GM21360 (cell line): ENCODE measurements at regions not wholly inside any gene's neighbourhood (a gene's known extent, or its start where the extent isn't known, plus 50 kb on each side); places are given as distances from the start of the nearest gene placed in this dataset.

Source experiments
- ATAC-seq: cut with Tn5 transposase; IDR thresholded peaks from one replicate; pipeline ENCODE4 v1.9.1; 2021; ENCODE audit warnings: mild to moderate bottlenecking, moderate library complexity; ENCODE audit not compliant: unreplicated experiment

DNA sequence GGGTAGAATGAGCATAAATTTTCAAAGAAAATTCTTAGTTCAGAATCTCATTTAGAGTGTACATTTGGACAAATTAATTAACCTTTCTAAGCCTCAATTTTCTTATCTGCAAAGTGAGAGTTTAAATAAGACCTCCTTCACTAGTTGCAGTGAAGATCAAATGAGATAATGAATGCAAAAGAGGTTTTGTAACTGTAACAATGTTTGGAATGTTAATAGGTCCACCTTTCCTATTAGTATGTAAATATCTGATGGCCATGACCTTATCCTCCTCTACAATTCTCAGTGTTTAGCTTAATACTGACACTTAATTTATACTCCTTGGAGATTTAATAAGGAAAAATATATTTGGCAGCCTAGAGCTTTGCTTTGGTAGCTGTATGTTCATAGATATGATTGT lies 138.8 kb downstream of the GABRG1 start:
- no peak for ATAC-seq

DNA sequence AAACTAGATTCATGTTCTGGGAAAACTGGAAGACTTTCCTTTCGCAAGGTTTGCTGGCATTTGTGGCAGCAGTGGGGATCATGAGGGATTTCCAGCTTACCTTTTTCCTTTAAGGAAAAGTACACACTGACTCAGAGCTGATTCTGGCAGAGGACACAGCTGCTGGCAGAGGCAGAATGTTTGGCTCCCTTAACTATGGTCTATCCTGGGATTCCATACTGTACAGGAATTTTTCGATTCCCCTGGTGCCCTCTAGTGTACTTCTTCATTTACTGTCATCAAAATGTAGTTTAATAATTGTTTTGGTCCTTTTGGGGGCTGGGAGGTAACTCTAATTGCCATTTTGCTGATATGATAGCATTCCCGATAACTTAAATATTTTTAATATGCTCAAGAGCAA lies 152.7 kb downstream of the GABRG1 start:
- no peak for ATAC-seq

DNA sequence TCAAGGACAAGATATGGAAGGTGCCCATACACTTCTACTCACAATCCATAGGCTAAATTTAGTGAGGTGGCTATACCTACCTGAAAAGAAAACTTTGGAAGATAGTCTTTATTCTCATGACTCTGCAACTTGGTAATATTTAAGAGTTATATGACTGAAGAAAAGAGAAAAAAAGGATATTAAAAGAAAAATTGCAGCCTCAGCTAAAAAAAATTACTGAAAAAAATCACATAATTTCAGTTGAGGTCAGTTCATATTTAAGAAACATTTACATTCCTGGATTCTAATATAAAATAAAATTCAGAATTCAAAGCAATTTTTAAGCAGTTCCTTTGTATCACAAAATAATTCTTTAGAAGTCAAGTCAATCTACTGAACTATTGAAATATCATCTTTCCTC lies 166.5 kb downstream of the GABRG1 start:
- no peak for ATAC-seq

DNA sequence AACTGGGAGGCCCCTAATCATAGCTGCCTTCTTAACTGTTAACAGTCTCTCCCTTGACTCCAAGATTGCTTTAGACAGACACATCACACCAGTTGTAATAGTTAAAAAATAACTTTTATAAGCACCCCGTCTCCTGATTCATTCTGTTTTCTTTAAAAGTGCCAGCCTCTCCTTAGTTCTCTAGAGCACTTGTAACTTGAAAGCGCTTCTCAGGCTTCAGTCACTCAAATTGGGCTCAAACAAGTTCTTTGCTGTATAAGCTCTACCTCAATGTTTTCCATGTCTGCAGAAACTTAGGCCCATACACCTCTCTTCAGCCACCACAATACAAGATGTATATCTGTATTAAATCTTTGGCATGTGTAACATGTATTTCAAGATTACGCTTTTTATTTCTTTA lies 169.6 kb downstream of the GABRG1 start:
- ATAC-seq = no peak

DNA sequence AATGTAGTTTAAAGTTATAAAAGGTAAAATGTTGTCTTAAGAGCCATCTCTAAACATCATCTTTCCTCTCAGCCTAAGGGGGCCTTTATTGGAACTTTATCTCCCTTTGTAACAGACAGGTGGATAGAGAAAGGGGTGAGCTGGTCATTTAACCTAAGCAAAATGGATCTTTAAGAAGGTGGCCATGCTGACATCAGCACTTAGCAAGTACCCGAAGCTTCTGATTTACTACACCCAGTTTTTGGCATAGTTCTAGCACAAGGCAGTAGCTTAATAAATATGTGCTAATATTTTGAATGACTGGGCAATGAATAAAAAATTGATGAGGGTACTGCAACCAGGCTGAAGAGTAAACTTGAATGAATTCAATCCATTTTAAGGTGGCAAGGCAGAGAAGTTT lies 172.7 kb downstream of the GABRG1 start:
- ATAC-seq = no peak

DNA sequence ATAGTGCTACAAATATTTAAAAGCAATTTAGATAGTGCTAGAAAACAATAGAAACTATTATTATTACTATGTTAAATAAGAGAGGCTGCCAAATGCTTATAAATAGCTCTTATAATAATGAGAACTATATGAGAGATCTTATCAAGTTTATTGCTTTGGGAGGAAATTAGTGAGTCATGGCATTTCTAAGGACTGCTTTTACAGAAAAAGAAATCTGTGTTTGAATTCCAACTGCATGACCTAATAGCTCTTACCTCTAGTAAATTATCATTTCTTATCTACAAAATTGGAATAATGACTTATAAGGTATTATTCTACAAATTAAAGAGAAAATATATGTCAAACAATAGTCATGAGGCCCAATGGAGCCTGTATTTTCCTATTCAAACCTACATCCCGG lies 177.2 kb downstream of the GABRG1 start:
- ATAC-seq = no peak

DNA sequence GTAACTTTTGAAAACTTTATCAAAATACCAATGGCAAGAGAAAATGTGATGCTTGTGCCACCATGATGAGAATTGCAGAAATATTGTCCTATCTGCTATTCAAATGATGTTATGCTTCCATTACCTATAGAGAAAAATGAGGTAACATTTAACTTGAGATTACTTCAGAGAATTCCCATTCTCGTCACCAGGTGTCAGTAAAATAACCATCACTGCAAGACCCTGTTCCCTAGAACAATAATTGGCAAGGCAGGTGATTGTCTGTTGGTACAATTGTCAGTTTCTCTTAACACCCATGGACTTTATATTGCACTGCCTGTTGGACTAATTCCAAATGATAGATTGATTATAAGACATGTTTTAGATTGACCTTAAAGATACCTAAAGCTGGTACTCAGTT lies 179.9 kb downstream of the GABRG1 start:
- ATAC-seq = no peak

DNA sequence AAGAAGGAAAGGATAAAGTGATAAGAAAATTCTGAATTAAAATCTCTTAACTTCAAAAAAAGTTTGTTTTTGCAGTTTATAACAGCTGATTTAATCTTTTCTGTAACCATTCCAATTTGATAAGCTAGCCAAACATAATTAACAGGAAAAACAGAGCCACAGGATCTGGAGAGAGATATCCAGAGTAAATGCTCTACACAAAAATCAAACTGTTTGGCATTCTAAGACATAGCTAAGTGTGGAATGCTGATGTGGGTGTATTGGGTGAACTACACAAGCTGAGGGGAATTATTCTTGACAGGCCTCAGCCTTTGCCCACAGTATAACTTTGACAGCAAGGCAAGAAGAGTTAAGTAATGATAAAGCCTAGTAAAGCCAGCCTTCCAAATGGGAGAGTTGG lies 184.8 kb downstream of the GABRG1 start:
- no peak for ATAC-seq

DNA sequence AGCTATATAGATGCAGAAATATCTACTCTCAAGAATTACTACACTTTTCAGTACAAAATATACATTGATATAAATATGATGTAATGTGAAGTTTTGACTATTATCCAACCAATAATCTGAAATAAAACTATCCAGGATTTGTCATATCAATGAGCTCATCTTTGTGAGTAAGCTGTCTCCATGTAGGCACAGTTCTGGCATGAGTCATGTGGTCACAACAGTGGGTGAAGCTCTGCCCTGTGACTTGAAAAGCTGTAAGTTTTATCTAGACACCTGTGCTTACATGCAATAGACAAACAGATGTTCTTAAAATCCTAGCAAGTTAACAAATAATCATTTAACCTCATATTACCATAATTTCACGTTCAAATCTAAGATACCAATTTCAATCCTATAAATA lies 192.7 kb downstream of the GABRG1 start:
- ATAC-seq = no peak

DNA sequence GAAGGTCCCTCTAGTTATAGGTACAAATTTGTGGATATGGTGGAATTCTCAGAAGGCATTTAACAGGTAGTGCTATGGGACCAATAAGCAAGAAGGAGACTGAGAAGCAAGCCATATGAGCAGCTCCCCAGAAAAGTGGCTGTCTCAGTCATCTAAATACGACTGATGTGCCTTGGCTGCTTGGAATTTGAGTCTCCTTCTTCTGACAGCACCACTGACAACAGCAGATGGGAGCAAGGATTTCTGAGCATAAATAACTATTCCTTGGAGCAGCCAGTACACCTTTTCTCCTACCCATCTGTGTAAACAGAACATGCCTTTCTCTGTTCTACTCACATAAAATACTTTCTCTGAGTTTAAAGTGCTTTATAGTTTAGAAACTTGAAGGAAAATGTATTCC lies 196.2 kb downstream of the GABRG1 start:
- no peak for ATAC-seq

DNA sequence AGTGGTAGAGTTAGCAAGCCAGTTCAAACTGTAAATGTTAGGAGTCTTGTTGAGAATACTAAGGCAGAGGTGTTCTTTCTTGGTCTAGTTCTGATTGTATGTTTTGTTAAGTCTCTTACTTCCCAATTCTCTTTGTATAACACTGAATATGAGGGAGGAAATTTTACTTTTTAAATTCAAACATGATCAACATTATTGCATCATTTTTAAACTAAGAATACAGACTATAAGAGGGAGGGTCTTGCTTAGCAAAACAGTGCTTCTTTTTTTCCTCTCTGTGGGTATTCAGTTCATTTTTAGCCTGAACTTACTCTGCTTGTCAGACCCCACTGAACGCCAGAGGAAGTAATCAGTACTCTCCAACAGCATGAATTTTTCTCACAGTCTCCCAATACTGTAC lies 198.0 kb downstream of the GABRG1 start:
- no peak for ATAC-seq

DNA sequence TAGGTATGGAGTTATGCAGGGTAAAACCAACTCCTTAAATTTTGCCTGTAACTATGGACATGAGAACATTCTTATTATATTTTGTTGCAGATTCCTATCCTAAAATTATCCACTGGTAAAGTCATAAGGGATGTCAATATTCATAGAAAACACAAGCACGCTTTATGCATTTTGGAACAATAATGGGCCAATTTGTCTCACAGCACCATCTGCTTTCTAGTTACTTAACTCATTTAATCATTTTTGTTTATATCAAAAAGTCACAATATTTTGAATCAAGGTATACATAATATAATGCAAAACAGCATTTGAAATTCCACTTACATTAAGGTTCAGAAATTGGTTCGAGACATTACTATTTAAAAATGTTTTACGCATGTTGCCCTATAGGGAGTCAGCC lies 203.0 kb downstream of the GABRG1 start:
- no peak for ATAC-seq

DNA sequence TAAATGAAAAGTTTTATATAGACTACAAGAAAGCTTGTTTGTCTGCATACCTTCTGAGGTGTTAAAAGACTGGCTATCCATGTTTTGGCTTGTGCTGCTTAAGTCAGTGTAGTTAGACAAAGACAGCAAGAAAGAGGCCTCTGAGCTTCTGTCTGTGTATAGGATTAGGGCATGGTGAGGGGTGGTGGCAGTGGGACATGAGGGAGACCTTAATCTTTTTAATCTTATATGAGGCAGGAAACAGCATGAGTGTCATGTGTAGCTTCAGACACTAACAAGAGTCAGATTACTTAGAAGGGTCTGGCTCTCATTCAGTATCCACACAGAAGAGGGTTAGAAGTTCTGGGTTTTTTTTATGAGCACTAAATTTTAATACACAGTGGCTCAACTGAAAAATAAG lies 213.3 kb downstream of the GABRG1 start:
- no peak for ATAC-seq

DNA sequence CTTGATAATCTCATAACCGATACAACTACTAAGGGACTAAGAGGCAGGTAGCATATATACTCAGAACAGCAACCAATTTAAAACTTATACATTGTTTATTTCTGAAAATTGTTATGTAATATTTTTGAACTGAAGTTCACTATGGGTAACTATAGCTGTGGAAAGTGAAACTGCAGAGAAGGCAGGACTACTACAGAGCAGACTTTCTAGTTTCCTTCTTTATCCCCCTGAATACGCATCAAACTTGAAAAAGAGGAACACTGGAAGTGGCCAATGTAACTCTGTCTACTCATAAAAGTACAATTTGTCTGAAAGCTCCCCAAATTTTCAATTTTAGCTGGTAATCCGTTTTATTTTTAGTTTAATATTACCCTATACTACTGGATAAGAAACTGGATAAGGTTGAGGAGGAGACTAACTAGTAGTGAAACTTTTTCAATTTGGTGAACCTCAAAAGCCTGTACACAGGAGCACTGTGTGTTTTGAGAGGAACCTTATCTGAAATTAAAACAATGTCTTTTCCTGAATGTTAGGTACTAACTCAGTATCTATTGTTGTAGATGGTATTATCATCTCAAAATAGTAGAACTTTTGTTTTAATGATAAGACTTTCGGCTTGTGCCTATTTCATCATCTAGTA lies 225.8 kb downstream of the GABRG1 start:
- ATAC-seq = no peak

DNA sequence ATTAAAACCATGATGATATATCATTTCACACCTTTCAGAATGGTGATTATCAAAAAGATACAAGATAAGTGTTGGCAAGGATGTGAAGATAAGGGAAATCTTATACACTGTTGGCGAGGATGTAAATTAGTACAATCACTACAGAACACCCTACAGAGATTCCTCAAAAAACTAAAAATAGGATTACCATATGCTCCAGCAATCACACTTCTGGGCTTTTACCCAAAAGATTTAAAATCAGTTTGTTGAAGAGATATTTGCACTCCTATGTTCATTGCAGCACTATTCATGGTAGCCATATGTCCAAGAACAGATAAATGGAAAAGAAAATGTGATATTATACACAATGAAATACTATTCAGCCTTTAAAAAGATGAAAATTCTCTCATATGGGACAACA lies 240.4 kb downstream of the GABRG1 start:
- no peak for ATAC-seq

DNA sequence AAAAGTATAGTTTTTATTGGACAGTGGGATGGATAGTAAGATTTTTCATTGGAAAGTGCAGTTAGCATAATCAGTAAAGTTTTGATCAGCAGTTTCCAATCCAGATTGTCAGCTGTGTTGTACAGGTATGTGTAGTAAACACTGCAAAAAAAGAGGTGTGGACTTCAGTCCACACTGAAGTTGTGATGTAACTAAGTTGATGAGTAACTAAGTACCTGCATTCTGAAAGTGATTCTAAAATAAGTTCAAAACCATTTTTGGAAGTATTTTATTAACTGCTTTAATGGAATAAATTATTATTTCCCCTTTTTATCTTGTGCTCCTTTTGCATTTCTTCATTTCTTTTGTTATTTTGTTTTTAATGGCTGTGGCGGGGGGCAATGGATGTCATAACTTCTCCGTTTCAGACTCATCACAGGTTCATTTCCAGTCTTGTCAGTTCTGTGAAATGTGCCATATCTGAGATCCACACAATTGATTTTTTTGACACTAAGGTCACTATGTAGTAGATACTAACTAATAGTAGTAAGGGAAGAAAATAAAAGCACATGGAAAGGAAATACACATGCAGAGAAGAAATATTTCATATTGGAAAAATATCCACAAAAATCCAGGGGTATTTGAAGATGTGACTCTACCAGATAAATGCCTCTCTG lies 247.5 kb downstream of the GABRG1 start:
- ATAC-seq = no peak

DNA sequence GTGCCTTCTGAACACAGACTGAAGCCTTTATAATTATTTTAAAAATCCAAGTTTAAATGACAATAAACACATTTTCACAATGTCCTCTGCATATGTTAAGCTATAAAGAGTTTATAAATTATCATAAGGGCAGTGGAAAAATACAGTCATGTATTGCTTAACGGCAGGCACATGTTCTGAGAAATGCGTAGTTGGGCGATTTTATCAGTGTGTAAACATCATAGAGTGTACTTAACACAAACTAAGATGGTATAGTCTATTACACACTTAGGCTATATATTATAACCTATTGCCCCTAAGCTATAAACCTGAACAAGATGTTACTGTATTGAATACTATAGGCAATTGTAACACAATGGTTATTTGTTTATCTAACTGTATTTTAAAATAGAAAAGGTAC lies 254.7 kb downstream of the GABRG1 start:
- no peak for ATAC-seq

DNA sequence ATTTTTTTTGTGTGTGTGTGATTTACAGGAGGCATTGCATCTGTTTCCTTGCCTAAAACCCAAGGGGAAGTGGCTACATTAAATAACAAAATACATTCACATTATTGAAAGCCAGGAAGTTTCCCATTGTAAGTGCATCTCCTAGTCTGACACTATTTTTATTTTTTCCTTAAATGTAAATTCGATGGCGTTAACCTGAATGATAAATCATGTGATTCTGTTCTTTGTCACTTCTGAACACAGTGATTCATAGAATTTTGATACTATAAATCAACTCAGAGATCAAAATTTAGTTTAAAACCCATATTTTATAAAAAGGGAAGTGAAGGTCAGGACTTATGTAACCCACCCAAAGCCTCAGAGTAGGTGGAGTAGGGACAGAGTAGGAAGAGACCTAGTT lies 258.1 kb downstream of the GABRG1 start:
- no peak for ATAC-seq

DNA sequence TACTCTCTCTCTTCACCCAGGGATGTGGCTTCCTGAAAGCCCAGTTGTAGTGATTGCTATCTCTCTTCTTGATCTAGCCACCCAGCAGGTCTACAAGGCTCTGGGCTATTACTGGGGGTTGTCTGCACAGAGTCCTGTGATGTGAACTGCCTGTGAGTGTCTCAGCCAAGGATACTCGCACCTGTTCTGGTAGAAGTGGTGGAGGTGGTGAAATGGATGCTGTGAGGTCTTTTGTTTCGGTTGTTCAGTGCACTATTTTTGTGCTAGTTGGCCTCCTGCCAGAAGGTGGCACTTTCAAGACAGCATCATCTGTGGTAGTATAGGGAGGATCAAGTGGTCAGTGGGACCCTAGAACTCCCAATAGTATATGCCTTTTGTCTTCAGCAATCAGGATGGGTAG lies 268.0 kb downstream of the GABRG1 start:
- no peak for ATAC-seq

DNA sequence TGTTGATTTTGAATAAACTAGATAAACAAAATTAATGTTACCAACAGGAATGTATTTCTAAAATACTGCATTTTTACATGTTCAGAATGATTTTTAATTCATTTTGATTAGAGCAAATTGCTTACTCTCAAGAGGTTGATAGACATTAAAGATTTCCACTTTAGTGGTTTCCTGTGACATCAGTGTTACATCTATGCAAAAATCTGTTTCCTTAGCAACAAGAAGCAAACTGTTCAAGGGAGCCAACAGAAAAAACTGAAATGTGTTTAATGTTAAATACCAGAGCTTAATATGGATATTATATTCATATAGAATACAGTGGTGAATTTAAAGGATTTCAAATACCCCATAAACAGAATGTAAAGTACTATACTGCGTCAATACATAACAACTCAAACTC lies 277.8 kb downstream of the GABRG1 start:
- ATAC-seq = no peak

DNA sequence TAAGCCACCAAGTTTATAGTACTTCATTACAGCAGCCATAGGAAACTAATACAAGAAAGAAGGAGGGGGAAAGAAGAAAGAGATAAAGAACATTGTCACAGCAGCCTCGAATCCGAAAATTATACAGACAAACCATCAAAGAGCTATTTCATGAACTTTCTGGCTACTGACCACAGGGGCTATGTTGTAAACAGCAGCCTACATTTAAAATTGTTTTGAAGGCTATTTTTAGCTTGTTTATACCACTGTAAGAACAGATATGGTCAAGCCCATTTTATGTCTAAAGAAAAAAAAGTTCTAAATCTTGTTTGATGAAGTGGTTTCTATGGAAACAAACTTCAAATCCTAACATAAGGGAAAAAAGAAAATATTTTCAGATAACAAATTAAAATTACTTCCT lies 282.1 kb downstream of the GABRG1 start:
- ATAC-seq = no peak

DNA sequence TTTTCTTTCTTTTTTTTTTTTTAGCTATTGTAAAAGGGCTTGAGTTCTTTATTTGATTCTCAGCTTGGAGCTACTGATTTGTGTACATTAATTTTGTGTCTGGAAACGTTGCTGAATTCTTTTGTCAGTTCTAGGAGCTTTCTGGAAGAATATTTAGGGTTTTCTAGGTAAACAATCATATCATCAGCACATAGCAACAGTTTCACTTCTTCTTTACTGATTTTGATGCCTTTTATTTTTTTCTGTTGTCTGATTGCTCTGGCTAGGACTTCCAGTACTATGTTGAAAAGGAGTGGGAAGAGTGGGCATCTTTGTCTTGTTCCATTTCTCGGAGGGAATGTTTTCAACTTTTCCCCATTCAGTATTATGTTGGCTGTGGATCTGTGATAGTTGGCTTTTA lies 292.2 kb downstream of the GABRG1 start:
- no peak for ATAC-seq

DNA sequence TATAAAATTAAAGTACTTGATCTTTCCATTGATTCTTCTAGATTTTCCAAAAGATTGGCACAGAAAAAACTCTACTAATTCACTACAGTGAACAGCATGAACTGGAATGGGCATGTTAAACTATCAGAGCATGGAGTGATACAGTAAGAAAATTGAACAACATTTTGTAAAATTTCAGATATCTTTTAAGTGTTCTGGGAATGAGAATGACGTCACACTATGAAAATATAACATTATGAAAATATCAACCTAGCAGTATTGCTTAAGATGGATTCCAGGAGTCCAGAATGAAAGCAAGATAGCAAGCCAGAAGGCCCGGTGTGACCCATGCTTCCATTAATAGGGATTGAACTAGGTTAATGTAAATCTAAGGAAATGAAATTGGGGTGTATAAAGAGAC lies 319.9 kb downstream of the GABRG1 start:
- ATAC-seq = no peak
